Thoracic aorta (tissue), 2 donors: ENCODE measurements at regions not wholly inside any gene's neighbourhood (a gene's known extent, or its start where the extent isn't known, plus 50 kb on each side); places are given as distances from the start of the nearest gene placed in this dataset.

Experiments used
- ATAC-seq: fragments of 150-250 bp; one replicate; pipeline ENCODE4 v1.8.0; 2017; ENCODE audit warnings: low read depth; ENCODE audit not compliant: insufficient number of reproducible peaks, low FRiP score
- DNase-seq: peaks from one replicate; pipeline ENCODE4 v3.0.0-alpha.2; 2020; ENCODE audit warnings: low spot score
- H3K27ac ChIP-seq, 2 donors: fragments of 200-600 bp; sonication (generic); 1 replicate in 1 of 2; 2 replicates in 1 of 2; pipeline ENCODE4 v1.5.1; 2016; ENCODE audit warnings: mild to moderate bottlenecking in 2 of 2, moderate library complexity in 2 of 2
- H3K27me3 ChIP-seq: fragments of 200-600 bp; sonication (generic); replicated peaks from 2 replicates; pipeline ENCODE4 v1.6.0; 2016; ENCODE audit warnings: mild to moderate bottlenecking; ENCODE audit not compliant: insufficient read depth
- H3K36me3 ChIP-seq: fragments of 200-600 bp; sonication (generic); one replicate; pipeline ENCODE4 v1.5.1; 2016
- H3K4me1 ChIP-seq, 2 donors: fragments of 200-600 bp; sonication (generic); 1 replicate in 1 of 2; 2 replicates in 1 of 2; pipeline versions ENCODE4 v1.5.1 to v1.6.0; 2016; ENCODE audit warnings: low read depth in 2 of 2, mild to moderate bottlenecking in 1 of 2; ENCODE audit not compliant: control insufficient read depth in 1 of 2
- H3K4me3 ChIP-seq: fragments of 200-600 bp; sonication (generic); 2 replicates; pipeline ENCODE4 v1.5.1; 2016; ENCODE audit warnings: mild to moderate bottlenecking
- H3K9me3 ChIP-seq: fragments of 200-600 bp; sonication (generic); 2 replicates; pipeline ENCODE4 v1.5.1; 2016
- TF ChIP-seq, protein P1 (sequence below): fragments of 200-600 bp; sonication (generic); IDR thresholded peaks from one replicate; pipeline ENCODE4 v1.5.1; 2019; ENCODE audit warnings: antibody characterized with exemption

- DNase-seq (no peak), ATAC-seq (no peak)
- Histone ChIP-seq H3K4me1 (peaks cover 0 to 14% of the 10 kb centered on the region in 2 donors), H3K27me3 (no peaks in the 10 kb centered on the region), H3K36me3 (no peaks in the 10 kb centered on the region), H3K9me3 (no peaks in the 10 kb centered on the region), H3K4me3 (no peak overlapping the region), H3K27ac (no peak overlapping the region)
- TF ChIP-seq, protein P1, sequence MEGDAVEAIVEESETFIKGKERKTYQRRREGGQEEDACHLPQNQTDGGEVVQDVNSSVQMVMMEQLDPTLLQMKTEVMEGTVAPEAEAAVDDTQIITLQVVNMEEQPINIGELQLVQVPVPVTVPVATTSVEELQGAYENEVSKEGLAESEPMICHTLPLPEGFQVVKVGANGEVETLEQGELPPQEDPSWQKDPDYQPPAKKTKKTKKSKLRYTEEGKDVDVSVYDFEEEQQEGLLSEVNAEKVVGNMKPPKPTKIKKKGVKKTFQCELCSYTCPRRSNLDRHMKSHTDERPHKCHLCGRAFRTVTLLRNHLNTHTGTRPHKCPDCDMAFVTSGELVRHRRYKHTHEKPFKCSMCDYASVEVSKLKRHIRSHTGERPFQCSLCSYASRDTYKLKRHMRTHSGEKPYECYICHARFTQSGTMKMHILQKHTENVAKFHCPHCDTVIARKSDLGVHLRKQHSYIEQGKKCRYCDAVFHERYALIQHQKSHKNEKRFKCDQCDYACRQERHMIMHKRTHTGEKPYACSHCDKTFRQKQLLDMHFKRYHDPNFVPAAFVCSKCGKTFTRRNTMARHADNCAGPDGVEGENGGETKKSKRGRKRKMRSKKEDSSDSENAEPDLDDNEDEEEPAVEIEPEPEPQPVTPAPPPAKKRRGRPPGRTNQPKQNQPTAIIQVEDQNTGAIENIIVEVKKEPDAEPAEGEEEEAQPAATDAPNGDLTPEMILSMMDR: no peak
Measured at GRCh38 chr2:239780236-239780994, 244.7 kb downstream of the NDUFA10 start.

GRCh38 chr2:239779584-239779983 lies 245.6 kb downstream of the NDUFA10 start:
- no peak for ATAC-seq

DNA sequence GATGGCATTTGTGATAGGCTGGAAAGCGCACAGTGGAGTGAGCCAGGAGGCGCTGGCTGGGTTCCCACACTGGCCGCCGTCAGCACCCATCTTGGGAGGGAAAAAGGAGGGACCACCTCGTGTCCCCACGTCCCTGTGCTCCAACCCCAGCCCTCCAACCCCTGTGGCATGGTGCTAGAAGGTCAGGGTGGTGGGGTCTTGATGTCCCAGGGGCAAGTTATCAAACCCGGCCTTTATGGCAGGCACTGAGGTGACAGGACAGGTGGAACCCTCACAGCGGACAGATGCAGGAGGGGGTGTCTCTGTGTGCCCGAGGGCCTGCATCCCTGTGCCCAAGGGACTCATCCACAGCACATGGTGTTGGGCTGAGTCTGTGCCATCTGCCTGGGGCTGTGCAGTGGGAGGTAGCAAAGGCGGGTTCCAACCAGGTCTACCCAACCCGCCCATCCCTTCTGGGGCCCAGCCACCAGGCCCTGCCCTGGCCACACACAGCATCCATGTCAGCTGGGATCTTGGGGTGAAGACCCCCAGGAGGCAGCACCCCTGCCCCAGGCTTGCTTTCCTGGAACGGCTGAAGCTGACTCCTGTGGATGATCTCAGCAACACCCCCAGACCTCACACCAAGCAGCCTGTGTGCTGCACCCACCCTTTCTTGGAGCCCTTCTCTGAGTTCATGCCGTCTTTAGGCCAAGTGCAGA lies 246.1 kb downstream of the NDUFA10 start:
- no peaks in the 10 kb centered on the region for H3K27me3 ChIP-seq
- H3K36me3 ChIP-seq: no peaks in the 10 kb centered on the region
- DNase-seq (no peak), ATAC-seq (no peak)
- no peak overlapping the region for H3K4me3 ChIP-seq
- H3K4me1 ChIP-seq: peaks cover 0 to 6% of the 10 kb centered on the region in 2 donors
- H3K27ac ChIP-seq: no peak overlapping the region
- TF ChIP-seq, protein P1: no peak
- H3K9me3 ChIP-seq: no peaks in the 10 kb centered on the region

More at GRCh38 chr2:239779584-239779983, 245.6 kb downstream of the NDUFA10 start:
- Histone ChIP-seq H3K9me3 (no peaks in the 10 kb centered on the region), H3K27ac (no peak overlapping the region), H3K4me3 (no peak overlapping the region), H3K36me3 (no peaks in the 10 kb centered on the region), H3K27me3 (no peaks in the 10 kb centered on the region), H3K4me1 (peaks cover 0 to 8% of the 10 kb centered on the region in 2 donors)
- TF ChIP-seq, protein P1: no peak
- DNase-seq: no peak

DNA sequence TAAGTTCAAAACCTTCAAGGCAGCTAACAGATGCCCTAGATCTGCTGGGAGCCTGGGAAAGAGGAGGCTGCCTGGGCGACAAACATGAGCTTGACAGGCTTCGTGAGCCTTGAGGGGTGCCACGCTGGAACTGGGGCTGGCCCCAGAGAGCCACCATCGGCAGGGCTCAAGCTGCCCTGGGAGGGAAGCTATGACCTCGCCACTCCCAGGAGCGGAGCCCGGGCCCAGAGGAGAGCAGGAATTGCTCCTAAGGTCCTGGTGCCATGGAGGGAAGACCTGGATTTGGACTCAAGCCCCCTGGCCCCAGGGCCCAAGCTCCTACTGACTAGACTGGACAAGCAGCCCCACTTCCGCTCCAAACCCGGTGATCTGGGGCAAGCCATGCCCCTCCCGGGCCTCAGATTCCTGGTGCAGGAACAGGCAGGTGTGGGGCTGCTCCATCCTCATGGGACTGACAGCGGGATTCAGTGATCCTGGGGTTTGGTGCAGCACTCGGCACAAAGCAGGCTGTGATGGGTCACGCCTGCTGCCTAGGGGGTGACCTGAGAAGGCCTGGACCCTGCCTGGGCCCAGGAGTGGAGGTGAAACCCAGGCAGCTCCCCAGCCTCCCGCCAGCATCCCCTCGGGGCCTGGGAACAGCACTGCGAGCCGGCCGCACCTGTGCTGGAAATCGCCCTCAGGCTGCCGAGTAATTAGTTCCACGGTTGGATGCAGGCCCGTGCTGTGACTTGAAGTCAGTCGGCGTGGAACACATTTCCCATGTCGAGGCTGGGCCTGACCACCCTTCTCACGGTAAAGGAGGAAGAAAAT lies 246.9 kb downstream of the NDUFA10 start:
- no peak for DNase-seq
- H3K27ac ChIP-seq: no peak overlapping the region

More for the DNA sequence above, 246.9 kb downstream of the NDUFA10 start:
- TF ChIP-seq, protein P1: no peak
- Histone ChIP-seq H3K4me3 (no peak overlapping the region), H3K9me3 (no peaks in the 10 kb centered on the region), H3K36me3 (no peaks in the 10 kb centered on the region), H3K4me1 (peaks cover 0 to 6% of the 10 kb centered on the region in 2 donors), H3K27me3 (no peaks in the 10 kb centered on the region)
- no peak for ATAC-seq
